ENCODE measurements at regions not wholly inside any gene's neighbourhood (a gene's known extent, or its start where the extent isn't known, plus 50 kb on each side); places are given as distances from the start of the nearest gene placed in this dataset.

GRCh38 chr3:86562090-86562489 lies 428.9 kb downstream of the VGLL3 start:
- Mint-ChIP-seq H3K4me1 (ENCODE audit: low read depth) (no peaks in the 10 kb centered on the region), H3K27me3 (ENCODE audit: low read depth) (no peaks in the 10 kb centered on the region), H3K27ac (no peak overlapping the region), H3K9me3 (no peaks in the 10 kb centered on the region), H3K36me3 (ENCODE audit: low read depth) (no peaks in the 10 kb centered on the region), H3K4me3 (ENCODE audit: low read depth) (no peak overlapping the region)
- intact Hi-C loops (cut with micrococcal nuclease): no loop called here
- no peak for DNase-seq (ENCODE audit: low spot score)

GRCh38 chr3:86561215-86561614 lies 429.7 kb downstream of the VGLL3 start:
- intact Hi-C loops (cut with micrococcal nuclease): no loop called here
- DNase-seq (ENCODE audit: low spot score): no peak
- Mint-ChIP-seq H3K4me3 (ENCODE audit: low read depth) (no peak overlapping the region), H3K27ac (no peak overlapping the region), H3K4me1 (ENCODE audit: low read depth) (no peaks in the 10 kb centered on the region), H3K9me3 (no peaks in the 10 kb centered on the region), H3K27me3 (ENCODE audit: low read depth) (no peaks in the 10 kb centered on the region), H3K36me3 (ENCODE audit: low read depth) (no peaks in the 10 kb centered on the region)

DNA sequence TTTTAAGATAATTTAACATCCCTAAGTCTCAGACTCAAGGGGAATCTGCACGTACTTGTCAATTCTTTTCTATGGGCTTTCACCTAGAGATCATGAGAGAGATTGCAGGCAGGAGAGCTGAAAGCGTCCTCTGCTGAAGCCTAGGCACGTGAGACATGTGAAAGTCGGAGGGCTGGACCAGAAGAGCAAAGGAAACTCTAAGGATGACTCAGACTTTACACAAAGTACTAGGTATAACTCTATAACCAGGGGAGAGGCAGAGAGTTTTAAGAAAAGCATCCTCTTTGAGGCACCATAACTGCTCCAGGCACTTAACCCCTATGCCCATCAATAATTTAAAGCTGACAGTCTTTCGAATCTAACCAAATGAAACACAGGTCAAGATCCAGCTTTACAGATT lies 436.6 kb downstream of the VGLL3 start:
- no peaks in the 10 kb centered on the region for H3K27me3 Mint-ChIP-seq (ENCODE audit: low read depth)
- no peaks in the 10 kb centered on the region for H3K9me3 Mint-ChIP-seq
- H3K4me1 Mint-ChIP-seq (ENCODE audit: low read depth): no peaks in the 10 kb centered on the region
- no peak overlapping the region for H3K4me3 Mint-ChIP-seq (ENCODE audit: low read depth)
- DNase-seq (ENCODE audit: low spot score): no peak
- H3K27ac Mint-ChIP-seq: no peak overlapping the region
- no peaks in the 10 kb centered on the region for H3K36me3 Mint-ChIP-seq (ENCODE audit: low read depth)
- intact Hi-C loops (cut with micrococcal nuclease): no loop called here

- Mint-ChIP-seq H3K9me3 (peaks cover 8% of the 10 kb centered on the region), H3K4me1 (ENCODE audit: low read depth) (no peaks in the 10 kb centered on the region), H3K4me3 (ENCODE audit: low read depth) (no peak overlapping the region), H3K36me3 (ENCODE audit: low read depth) (no peaks in the 10 kb centered on the region), H3K27ac (no peak overlapping the region), H3K27me3 (ENCODE audit: low read depth) (no peaks in the 10 kb centered on the region)
- intact Hi-C loops (cut with micrococcal nuclease): no loop called here
- no peak for DNase-seq (ENCODE audit: low spot score)
Measured at GRCh38 chr3:86547692-86548091, 443.3 kb downstream of the VGLL3 start.

- Mint-ChIP-seq H3K4me1 (ENCODE audit: low read depth) (no peaks in the 10 kb centered on the region), H3K4me3 (ENCODE audit: low read depth) (no peak overlapping the region), H3K27me3 (ENCODE audit: low read depth) (no peaks in the 10 kb centered on the region), H3K9me3 (peaks cover 12% of the 10 kb centered on the region), H3K27ac (no peak overlapping the region), H3K36me3 (ENCODE audit: low read depth) (no peaks in the 10 kb centered on the region)
- DNase-seq (ENCODE audit: low spot score): no peak
- intact Hi-C loops (cut with micrococcal nuclease): no loop called here
Measured at GRCh38 chr3:86537171-86537570, 453.8 kb downstream of the VGLL3 start.

GRCh38 chr3:86519819-86520218 lies 471.1 kb downstream of the VGLL3 start:
- H3K4me3 Mint-ChIP-seq (ENCODE audit: low read depth): no peak overlapping the region
- intact Hi-C loops (cut with micrococcal nuclease): no loop called here
- no peaks in the 10 kb centered on the region for H3K27me3 Mint-ChIP-seq (ENCODE audit: low read depth)

GRCh38 chr3:86481636-86482035 lies 509.3 kb downstream of the VGLL3 start:
- Mint-ChIP-seq H3K4me3 (ENCODE audit: low read depth) (no peak overlapping the region), H3K27me3 (ENCODE audit: low read depth) (no peaks in the 10 kb centered on the region), H3K4me1 (ENCODE audit: low read depth) (no peaks in the 10 kb centered on the region), H3K36me3 (ENCODE audit: low read depth) (no peaks in the 10 kb centered on the region), H3K9me3 (peaks cover 25% of the 10 kb centered on the region), H3K27ac (no peak overlapping the region)
- intact Hi-C loops (cut with micrococcal nuclease): no loop called here
- DNase-seq (ENCODE audit: low spot score): no peak

More at GRCh38 chr3:86519819-86520218, 471.1 kb downstream of the VGLL3 start:
- peaks cover 11% of the 10 kb centered on the region for H3K9me3 Mint-ChIP-seq
- no peak for DNase-seq (ENCODE audit: low spot score)
- H3K36me3 Mint-ChIP-seq (ENCODE audit: low read depth): no peaks in the 10 kb centered on the region
- no peak overlapping the region for H3K27ac Mint-ChIP-seq
- H3K4me1 Mint-ChIP-seq (ENCODE audit: low read depth): no peaks in the 10 kb centered on the region

DNA sequence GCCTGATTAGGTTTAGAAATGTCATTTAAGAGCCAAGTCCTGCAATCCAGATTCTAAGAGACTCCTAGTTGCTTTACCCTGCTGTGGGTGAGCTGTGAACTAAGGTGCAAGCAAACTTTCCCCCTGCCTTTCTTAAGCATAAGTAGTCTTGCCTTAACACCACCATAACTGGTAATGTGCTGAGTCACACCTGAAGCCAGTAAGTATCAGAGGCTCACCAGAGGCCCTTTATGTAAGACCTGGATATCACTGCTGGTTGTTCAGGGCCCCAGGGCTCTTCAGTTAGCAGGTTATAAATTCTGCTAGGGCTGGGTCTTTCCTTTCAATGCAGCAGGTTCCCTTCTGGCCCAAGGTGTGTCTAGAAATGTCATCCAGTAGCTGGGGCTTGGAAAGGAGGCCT lies 509.9 kb downstream of the VGLL3 start:
- Mint-ChIP-seq H3K36me3 (ENCODE audit: low read depth) (no peaks in the 10 kb centered on the region), H3K27me3 (ENCODE audit: low read depth) (no peaks in the 10 kb centered on the region), H3K27ac (no peak overlapping the region), H3K9me3 (peaks cover 25% of the 10 kb centered on the region), H3K4me3 (ENCODE audit: low read depth) (no peak overlapping the region), H3K4me1 (ENCODE audit: low read depth) (no peaks in the 10 kb centered on the region)
- intact Hi-C loops (cut with micrococcal nuclease): no loop called here
- DNase-seq (ENCODE audit: low spot score): no peak

DNA sequence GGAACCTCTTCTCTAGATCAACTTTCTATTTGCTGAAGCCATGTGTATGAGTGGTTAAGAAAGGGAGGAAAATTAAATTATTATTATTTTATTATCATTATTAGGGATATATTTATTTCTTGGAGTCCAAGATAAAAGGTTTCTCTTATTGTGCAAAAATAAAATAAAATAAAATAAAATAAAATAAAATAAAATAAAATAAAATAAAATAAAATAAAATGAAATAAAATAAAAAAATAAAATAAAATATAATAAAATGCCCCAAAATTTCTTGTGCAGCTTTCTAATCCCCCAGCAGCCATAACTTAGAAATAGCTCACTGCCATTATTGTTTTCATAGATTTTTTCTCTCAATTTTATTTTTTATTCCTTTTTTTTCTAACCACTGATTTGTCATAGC lies 526.8 kb downstream of the VGLL3 start:
- no peaks in the 10 kb centered on the region for H3K27me3 Mint-ChIP-seq (ENCODE audit: low read depth)
- intact Hi-C loops (cut with micrococcal nuclease): no loop called here
- H3K36me3 Mint-ChIP-seq (ENCODE audit: low read depth): no peaks in the 10 kb centered on the region
- no peaks in the 10 kb centered on the region for H3K9me3 Mint-ChIP-seq
- no peaks in the 10 kb centered on the region for H3K4me1 Mint-ChIP-seq (ENCODE audit: low read depth)
- no peak for DNase-seq (ENCODE audit: low spot score)
- H3K4me3 Mint-ChIP-seq (ENCODE audit: low read depth): no peak overlapping the region
- no peak overlapping the region for H3K27ac Mint-ChIP-seq

DNA sequence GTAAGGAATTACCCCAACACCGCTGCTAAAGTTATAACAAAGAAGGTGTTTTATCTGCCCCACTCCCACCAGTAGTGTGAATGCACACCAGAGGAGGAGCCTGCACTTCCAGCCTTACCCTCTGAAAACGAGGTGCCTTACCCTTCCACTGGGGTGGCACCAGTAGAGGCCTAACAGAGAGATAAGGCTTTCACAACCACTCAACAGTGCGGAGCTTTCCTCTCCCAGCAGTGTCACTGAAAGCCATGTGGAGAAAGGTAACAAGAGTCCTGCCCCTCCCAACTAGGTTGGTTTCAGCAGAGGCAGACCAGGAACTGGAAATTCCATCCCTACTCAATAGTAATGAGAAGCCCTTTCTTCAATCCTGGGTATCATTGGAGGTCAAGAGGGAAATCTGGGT lies 539.2 kb downstream of the VGLL3 start:
- Mint-ChIP-seq H3K4me1 (ENCODE audit: low read depth) (no peaks in the 10 kb centered on the region), H3K9me3 (peaks cover 10% of the 10 kb centered on the region), H3K4me3 (ENCODE audit: low read depth) (no peak overlapping the region), H3K27me3 (ENCODE audit: low read depth) (no peaks in the 10 kb centered on the region), H3K36me3 (ENCODE audit: low read depth) (no peaks in the 10 kb centered on the region), H3K27ac (no peak overlapping the region)
- DNase-seq (ENCODE audit: low spot score): no peak
- intact Hi-C loops (cut with micrococcal nuclease): no loop called here

DNA sequence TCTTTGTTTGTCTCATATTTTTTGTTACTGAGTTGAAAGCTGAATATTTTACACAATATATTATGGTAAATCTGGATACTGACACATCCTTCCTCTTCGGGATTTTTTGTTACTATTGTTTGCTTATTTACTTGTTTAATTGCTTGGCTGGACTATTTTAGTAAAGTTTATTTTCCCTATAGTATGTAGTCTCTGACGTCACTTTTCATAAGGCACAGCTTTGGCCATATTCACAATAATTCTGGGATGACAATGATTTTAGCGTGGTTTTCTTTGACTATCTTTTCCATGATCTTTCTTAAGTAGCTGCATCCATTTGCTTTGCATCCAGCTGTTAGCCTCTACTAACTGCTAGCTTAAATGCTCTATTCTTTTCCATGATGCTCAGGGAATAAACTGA lies 552.4 kb downstream of the VGLL3 start:
- Mint-ChIP-seq H3K4me3 (ENCODE audit: low read depth) (no peak overlapping the region), H3K27ac (no peak overlapping the region), H3K36me3 (ENCODE audit: low read depth) (no peaks in the 10 kb centered on the region), H3K4me1 (ENCODE audit: low read depth) (no peaks in the 10 kb centered on the region), H3K9me3 (no peaks in the 10 kb centered on the region), H3K27me3 (ENCODE audit: low read depth) (no peaks in the 10 kb centered on the region)
- intact Hi-C loops (cut with micrococcal nuclease): no loop called here
- no peak for DNase-seq (ENCODE audit: low spot score)

GRCh38 chr3:86427343-86427742 lies 563.6 kb downstream of the VGLL3 start:
- H3K9me3 Mint-ChIP-seq: peaks cover 22% of the 10 kb centered on the region
- DNase-seq (ENCODE audit: low spot score): no peak
- H3K4me3 Mint-ChIP-seq (ENCODE audit: low read depth): no peak overlapping the region
- H3K36me3 Mint-ChIP-seq (ENCODE audit: low read depth): no peaks in the 10 kb centered on the region
- intact Hi-C loops (cut with micrococcal nuclease): no loop called here
- no peak overlapping the region for H3K27ac Mint-ChIP-seq
- no peaks in the 10 kb centered on the region for H3K27me3 Mint-ChIP-seq (ENCODE audit: low read depth)
- no peaks in the 10 kb centered on the region for H3K4me1 Mint-ChIP-seq (ENCODE audit: low read depth)

DNA sequence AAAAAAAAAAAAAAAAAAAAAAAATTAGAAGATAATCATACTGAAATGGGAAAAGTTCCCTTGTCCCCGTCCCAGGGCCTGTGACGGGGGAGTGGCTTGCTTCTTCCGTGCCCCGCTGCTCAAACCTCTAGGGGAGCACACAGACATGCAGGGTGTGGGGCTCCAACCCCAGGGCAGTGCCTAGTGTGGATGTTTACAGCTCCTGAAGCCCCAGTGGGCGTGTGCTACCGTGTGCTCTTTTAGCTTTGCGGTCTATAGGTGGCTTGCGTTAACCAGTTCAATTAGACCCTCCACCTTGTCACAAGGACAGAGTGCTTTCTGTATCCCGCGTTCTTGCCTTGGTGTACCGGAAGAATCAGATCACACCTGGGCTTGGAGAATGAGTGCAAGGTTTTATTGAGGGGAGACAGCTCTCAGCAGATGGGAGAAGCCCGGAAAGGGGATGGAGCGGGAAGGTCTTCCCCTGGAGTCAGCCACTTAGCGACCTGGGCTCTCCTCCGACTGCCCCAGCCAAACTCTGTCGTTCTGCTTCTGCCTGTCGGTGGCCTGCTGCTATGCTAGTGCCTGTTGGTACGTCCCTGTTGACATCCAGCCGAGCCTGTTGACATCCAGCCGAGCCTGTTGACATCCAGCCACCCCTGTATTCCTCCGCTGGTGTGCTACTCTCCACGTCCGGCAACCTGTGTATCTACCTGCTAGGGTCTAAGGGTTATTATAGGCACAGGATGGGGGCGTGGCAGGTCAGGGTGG lies 569.8 kb downstream of the VGLL3 start:
- no peak overlapping the region for H3K27ac Mint-ChIP-seq
- H3K4me1 Mint-ChIP-seq (ENCODE audit: low read depth): no peaks in the 10 kb centered on the region
- peaks cover 25% of the 10 kb centered on the region for H3K9me3 Mint-ChIP-seq
- H3K36me3 Mint-ChIP-seq (ENCODE audit: low read depth): no peaks in the 10 kb centered on the region
- no peaks in the 10 kb centered on the region for H3K27me3 Mint-ChIP-seq (ENCODE audit: low read depth)
- no peak for DNase-seq (ENCODE audit: low spot score)
- intact Hi-C loops (cut with micrococcal nuclease): no loop called here
- H3K4me3 Mint-ChIP-seq (ENCODE audit: low read depth): no peak overlapping the region

DNA sequence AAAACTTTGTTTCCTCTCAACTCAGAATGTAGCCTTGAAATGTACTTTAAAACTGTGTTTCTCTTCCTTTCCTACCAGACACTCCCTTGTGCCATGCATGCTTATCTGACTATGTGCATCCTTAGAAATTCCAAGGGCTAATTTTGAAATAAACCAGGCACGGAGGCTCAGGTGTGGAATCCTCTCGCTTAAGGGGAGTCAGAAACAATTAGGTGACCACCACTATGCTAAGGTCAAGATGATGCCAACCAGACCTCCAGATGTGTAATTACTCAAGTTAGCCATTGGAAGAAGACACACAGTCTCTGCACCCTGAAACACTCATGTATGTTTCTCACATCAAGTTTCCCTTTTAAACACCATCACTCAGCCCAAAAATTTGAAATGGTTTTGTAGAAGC lies 572.1 kb downstream of the VGLL3 start:
- Mint-ChIP-seq H3K27me3 (ENCODE audit: low read depth) (no peaks in the 10 kb centered on the region), H3K4me1 (ENCODE audit: low read depth) (no peaks in the 10 kb centered on the region), H3K36me3 (ENCODE audit: low read depth) (no peaks in the 10 kb centered on the region), H3K9me3 (peaks cover 17% of the 10 kb centered on the region), H3K4me3 (ENCODE audit: low read depth) (no peak overlapping the region), H3K27ac (no peak overlapping the region)
- intact Hi-C loops (cut with micrococcal nuclease): no loop called here
- DNase-seq (ENCODE audit: low spot score): no peak

Measured in activated T-helper 2 cell treated with anti-CD3 and anti-CD28 coated beads, Interferon-gamma antibody, Interleukin-2, Interleukin-4, amounts not matched to agents 10 μg/mL and 5 μg/mL and 100 μg/mL, durations not matched to agents 14 hours and 24 hours and 36 hours (primary cell).